ENCODE measurements at regions not wholly inside any gene's neighbourhood (a gene's known extent, or its start where the extent isn't known, plus 50 kb on each side); places are given as distances from the start of the nearest gene placed in this dataset.

DNA sequence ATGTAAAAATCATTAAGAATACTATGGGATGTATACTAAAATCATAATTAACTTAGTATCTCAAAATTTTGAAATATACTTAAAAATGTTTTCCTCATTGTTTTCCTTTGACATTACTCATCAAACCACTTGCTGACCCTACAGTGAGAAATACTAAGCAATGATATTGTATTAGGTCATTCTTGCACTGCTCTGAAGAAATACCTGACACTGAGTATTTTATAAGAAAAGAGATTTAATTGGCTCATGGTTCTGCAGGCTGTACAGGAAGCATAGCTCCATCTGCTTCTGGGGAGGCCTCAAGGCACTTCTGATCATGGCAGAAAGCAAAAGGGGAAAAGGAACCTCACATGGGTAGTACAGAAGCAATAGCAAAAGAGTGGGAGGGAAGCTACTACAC is 950.9 kb upstream of the CHORDC1 start:
- DNase-seq: no peak
- Histone ChIP-seq H3K9me3 (ENCODE audit: control extremely low read depth in 1 of 5, control insufficient read depth in 4 of 5, insufficient read depth in 2 of 5, low read depth in 1 of 5, low read length in 4 of 5) (no peaks in the 10 kb centered on the region), H3K36me3 (ENCODE audit: control insufficient read depth in 4 of 4, insufficient read depth in 4 of 4, low read length in 3 of 4) (no peaks in the 10 kb centered on the region), H3K4me3 (ENCODE audit: control insufficient read depth in 1 of 7, extremely low read depth in 1 of 7, insufficient read depth in 4 of 7, low read depth in 2 of 7, low read length in 6 of 7) (no peak overlapping the region), H3K4me1 (ENCODE audit: control extremely low read depth in 1 of 4, control insufficient read depth in 4 of 4, insufficient read depth in 4 of 4, low read length in 3 of 4) (no peaks in the 10 kb centered on the region), H3K27ac (ENCODE audit: insufficient read depth in 1 of 2, low read depth in 1 of 2, low read length in 2 of 2, poor library complexity in 1 of 2, severe bottlenecking in 2 of 2) (no peak overlapping the region), H3K27me3 (replicated peaks in 2 of 5; ENCODE audit: control insufficient read depth in 4 of 5, insufficient read depth in 5 of 5, low read length in 4 of 5) (no peaks in the 10 kb centered on the region)
- CTCF ChIA-PET: no interaction called here
- POLR2A ChIA-PET: no interaction called here

DNA sequence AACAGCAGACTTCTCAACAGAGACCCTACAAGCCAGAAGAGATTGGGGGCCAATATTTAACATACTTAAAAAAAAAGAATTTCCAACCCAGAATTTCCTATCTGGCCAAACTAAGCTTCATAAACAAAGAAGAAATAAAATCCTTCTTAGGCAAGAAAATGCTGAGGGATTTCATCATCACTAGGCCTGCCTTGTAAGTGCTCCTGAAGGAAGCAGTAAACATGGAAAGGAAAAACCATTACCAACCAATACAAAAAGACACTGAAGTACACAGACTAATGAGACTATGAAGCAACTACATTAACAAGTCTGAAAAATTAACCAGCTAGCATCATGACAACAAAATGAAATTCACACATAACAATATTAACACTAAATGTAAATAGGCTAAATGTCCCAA is 947.9 kb upstream of the CHORDC1 start:
- ChIA-PET POLR2A (no interaction called here), CTCF (no interaction called here)

DNA sequence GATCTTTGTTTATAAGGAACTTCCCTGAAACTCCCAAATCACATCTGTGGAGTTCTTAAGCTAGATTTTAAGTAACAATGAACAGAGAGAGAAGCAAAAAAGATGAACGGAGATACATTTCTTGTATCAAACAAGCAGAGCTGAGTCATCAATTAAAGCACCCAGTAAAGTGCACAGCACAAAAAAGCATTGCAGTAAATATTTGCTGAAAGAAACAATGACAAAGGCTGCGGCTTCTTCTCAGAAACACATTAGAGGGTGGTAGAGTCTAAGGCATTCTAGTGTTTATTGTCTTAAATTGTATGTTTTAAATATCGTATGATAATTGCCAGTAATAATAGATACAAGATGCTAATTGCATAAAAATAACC is 941.6 kb upstream of the CHORDC1 start:
- Histone ChIP-seq H3K27me3 (replicated peaks in 2 of 5; ENCODE audit: control insufficient read depth in 4 of 5, insufficient read depth in 5 of 5, low read length in 4 of 5) (no peaks in the 10 kb centered on the region), H3K4me1 (ENCODE audit: control extremely low read depth in 1 of 4, control insufficient read depth in 4 of 4, insufficient read depth in 4 of 4, low read length in 3 of 4) (no peaks in the 10 kb centered on the region), H3K36me3 (ENCODE audit: control insufficient read depth in 4 of 4, insufficient read depth in 4 of 4, low read length in 3 of 4) (no peaks in the 10 kb centered on the region), H3K9me3 (ENCODE audit: control extremely low read depth in 1 of 5, control insufficient read depth in 4 of 5, insufficient read depth in 2 of 5, low read depth in 1 of 5, low read length in 4 of 5) (no peaks in the 10 kb centered on the region), H3K4me3 (ENCODE audit: control insufficient read depth in 1 of 7, extremely low read depth in 1 of 7, insufficient read depth in 4 of 7, low read depth in 2 of 7, low read length in 6 of 7) (no peak overlapping the region), H3K27ac (ENCODE audit: insufficient read depth in 1 of 2, low read depth in 1 of 2, low read length in 2 of 2, poor library complexity in 1 of 2, severe bottlenecking in 2 of 2) (no peak overlapping the region)
- CTCF ChIA-PET: no interaction called here
- POLR2A ChIA-PET: no interaction called here
- DNase-seq: no peak
- WGBS (ENCODE audit: insufficient coverage): no CpG with 5 or more reads among the region's 3 CpGs

More for the DNA sequence above, 947.9 kb upstream of the CHORDC1 start:
- H3K27me3 ChIP-seq (replicated peaks in 2 of 5; ENCODE audit: control insufficient read depth in 4 of 5, insufficient read depth in 5 of 5, low read length in 4 of 5): no peaks in the 10 kb centered on the region
- no peak overlapping the region for H3K4me3 ChIP-seq (ENCODE audit: control insufficient read depth in 1 of 7, extremely low read depth in 1 of 7, insufficient read depth in 4 of 7, low read depth in 2 of 7, low read length in 6 of 7)
- H3K4me1 ChIP-seq (ENCODE audit: control extremely low read depth in 1 of 4, control insufficient read depth in 4 of 4, insufficient read depth in 4 of 4, low read length in 3 of 4): no peaks in the 10 kb centered on the region
- no peak overlapping the region for H3K27ac ChIP-seq (ENCODE audit: insufficient read depth in 1 of 2, low read depth in 1 of 2, low read length in 2 of 2, poor library complexity in 1 of 2, severe bottlenecking in 2 of 2)
- H3K9me3 ChIP-seq (ENCODE audit: control extremely low read depth in 1 of 5, control insufficient read depth in 4 of 5, insufficient read depth in 2 of 5, low read depth in 1 of 5, low read length in 4 of 5): no peaks in the 10 kb centered on the region
- no peaks in the 10 kb centered on the region for H3K36me3 ChIP-seq (ENCODE audit: control insufficient read depth in 4 of 4, insufficient read depth in 4 of 4, low read length in 3 of 4)
- DNase-seq: no peak

DNA sequence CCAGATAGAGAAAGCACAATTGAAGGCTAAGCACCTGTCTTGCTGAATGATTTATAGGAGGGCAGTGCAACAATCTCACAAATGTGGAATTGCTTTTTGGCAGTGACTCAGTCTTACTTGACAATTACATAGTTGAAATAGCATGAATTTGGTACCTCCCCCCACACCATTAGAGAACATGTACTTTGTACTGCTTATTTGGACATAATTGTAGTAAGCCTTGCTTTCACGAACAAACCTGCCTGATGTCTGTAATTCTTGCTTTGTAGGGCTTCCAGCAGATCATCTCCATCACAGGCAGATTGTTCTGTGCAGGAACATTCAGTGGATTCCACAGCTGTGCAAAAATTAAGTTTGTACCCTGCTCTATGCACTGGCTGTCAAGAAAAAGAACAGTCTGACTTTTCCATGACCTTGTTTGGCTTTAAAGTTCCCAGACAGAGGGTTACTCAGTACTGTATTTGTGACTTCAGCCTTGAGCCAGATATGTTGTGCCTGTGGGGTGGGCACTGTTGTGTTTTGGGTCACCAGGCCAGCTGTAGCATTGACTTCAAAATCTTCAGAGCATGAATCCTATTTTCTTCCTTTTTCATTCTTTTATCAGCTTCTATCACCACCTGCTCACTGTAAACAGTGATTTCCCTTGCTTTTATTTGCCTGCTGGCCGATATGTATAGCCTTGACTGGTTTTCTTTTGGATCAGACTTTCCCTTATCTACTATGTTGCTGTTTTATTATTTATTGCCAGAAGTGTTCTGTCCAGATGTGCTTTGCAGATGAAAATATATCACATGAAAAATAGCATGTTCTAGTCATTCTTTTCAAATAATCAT is 941.0 kb upstream of the CHORDC1 start:
- Histone ChIP-seq H3K9me3 (ENCODE audit: control extremely low read depth in 1 of 5, control insufficient read depth in 4 of 5, insufficient read depth in 2 of 5, low read depth in 1 of 5, low read length in 4 of 5) (no peaks in the 10 kb centered on the region), H3K36me3 (ENCODE audit: control insufficient read depth in 4 of 4, insufficient read depth in 4 of 4, low read length in 3 of 4) (no peaks in the 10 kb centered on the region), H3K4me1 (ENCODE audit: control extremely low read depth in 1 of 4, control insufficient read depth in 4 of 4, insufficient read depth in 4 of 4, low read length in 3 of 4) (no peaks in the 10 kb centered on the region), H3K4me3 (ENCODE audit: control insufficient read depth in 1 of 7, extremely low read depth in 1 of 7, insufficient read depth in 4 of 7, low read depth in 2 of 7, low read length in 6 of 7) (no peak overlapping the region), H3K27ac (ENCODE audit: insufficient read depth in 1 of 2, low read depth in 1 of 2, low read length in 2 of 2, poor library complexity in 1 of 2, severe bottlenecking in 2 of 2) (no peak overlapping the region), H3K27me3 (replicated peaks in 2 of 5; ENCODE audit: control insufficient read depth in 4 of 5, insufficient read depth in 5 of 5, low read length in 4 of 5) (no peaks in the 10 kb centered on the region)
- POLR2A ChIA-PET: no interaction called here
- DNase-seq: no peak
- 89% methylated on average over 1 of the region's 2 CpGs for WGBS (ENCODE audit: insufficient coverage)
- CTCF ChIA-PET: no interaction called here

DNA sequence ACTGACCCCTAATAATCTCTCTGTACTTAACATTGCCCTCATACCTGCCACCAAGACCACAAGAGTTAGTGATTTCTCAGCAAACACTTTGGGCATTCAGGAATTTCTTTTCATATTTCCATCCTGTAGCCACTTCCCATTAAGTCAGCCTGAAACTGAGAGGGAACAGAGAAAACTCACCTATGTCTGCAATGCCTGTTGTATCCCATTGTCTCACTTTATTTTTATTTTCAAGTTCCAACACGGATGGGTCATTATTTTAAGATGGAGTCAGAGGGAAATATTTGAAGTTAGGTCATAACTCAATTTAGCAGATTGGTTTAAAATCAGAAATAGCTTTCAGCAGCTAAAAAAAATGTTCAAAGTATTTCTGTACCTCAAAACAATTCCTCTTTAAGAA is 937.8 kb upstream of the CHORDC1 start:
- no CpG with 5 or more reads among the region's 1 CpG for WGBS (ENCODE audit: insufficient coverage)
- Histone ChIP-seq H3K4me1 (ENCODE audit: control extremely low read depth in 1 of 4, control insufficient read depth in 4 of 4, insufficient read depth in 4 of 4, low read length in 3 of 4) (no peaks in the 10 kb centered on the region), H3K4me3 (ENCODE audit: control insufficient read depth in 1 of 7, extremely low read depth in 1 of 7, insufficient read depth in 4 of 7, low read depth in 2 of 7, low read length in 6 of 7) (no peak overlapping the region), H3K27ac (ENCODE audit: insufficient read depth in 1 of 2, low read depth in 1 of 2, low read length in 2 of 2, poor library complexity in 1 of 2, severe bottlenecking in 2 of 2) (no peak overlapping the region), H3K27me3 (replicated peaks in 2 of 5; ENCODE audit: control insufficient read depth in 4 of 5, insufficient read depth in 5 of 5, low read length in 4 of 5) (no peaks in the 10 kb centered on the region), H3K36me3 (ENCODE audit: control insufficient read depth in 4 of 4, insufficient read depth in 4 of 4, low read length in 3 of 4) (no peaks in the 10 kb centered on the region), H3K9me3 (ENCODE audit: control extremely low read depth in 1 of 5, control insufficient read depth in 4 of 5, insufficient read depth in 2 of 5, low read depth in 1 of 5, low read length in 4 of 5) (no peaks in the 10 kb centered on the region)
- ChIA-PET POLR2A (no interaction called here), CTCF (no interaction called here)
- no peak for DNase-seq

DNA sequence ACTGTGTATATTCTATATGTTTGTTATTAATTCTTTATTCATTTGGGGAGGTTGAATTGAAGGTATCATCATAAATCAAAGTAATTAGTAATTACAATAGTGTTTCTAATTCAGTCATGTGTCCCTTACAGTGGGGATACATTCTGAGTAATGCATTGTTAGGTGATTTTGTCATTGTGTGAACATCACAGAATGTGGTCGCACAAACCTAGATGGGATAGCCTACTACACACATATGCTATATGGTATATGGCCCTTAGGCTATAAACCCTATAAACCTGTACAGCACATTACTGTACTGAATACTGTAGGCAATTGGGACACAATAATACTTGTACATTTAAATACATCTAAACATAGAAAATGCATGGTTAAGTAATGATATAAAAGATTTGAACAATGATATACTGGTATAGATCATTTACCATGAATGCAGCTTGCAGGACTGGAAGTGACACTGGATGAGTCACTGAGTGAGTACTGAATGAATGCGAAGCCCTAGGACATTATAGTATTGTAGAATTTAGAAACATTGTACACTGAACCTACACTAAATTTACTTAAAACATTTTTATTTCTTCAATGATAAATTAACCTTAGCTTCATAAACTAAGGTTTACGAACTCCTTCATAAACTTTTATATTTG is 936.2 kb upstream of the CHORDC1 start:
- POLR2A ChIA-PET: no interaction called here

DNA sequence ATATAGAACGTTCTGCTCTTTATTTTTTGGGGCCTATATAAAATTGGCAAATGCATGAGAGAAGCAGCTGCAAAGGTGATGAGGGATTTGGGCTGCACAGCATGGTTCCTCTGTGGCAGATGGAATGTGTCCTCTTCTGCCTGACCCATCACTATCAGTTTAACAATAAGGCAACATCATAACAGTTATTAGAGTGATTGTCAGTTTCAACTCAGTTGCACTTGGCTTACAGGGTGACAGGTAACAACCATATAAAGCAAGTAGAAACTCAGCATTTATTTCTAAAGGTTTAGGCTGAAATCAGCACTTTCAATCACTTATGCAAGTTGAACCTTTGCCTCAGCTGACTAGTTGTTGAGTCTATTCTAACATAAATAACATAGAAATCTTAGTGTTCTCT is 935.4 kb upstream of the CHORDC1 start:
- H3K27me3 ChIP-seq (replicated peaks in 2 of 5; ENCODE audit: control insufficient read depth in 4 of 5, insufficient read depth in 5 of 5, low read length in 4 of 5): no peaks in the 10 kb centered on the region
- WGBS (ENCODE audit: insufficient coverage): 80% methylated on average over 1 of the region's 1 CpG
- DNase-seq: no peak
- H3K27ac ChIP-seq (ENCODE audit: insufficient read depth in 1 of 2, low read depth in 1 of 2, low read length in 2 of 2, poor library complexity in 1 of 2, severe bottlenecking in 2 of 2): no peak overlapping the region
- ChIA-PET POLR2A (no interaction called here), CTCF (no interaction called here)
- H3K36me3 ChIP-seq (ENCODE audit: control insufficient read depth in 4 of 4, insufficient read depth in 4 of 4, low read length in 3 of 4): no peaks in the 10 kb centered on the region
- no peaks in the 10 kb centered on the region for H3K4me1 ChIP-seq (ENCODE audit: control extremely low read depth in 1 of 4, control insufficient read depth in 4 of 4, insufficient read depth in 4 of 4, low read length in 3 of 4)
- no peaks in the 10 kb centered on the region for H3K9me3 ChIP-seq (ENCODE audit: control extremely low read depth in 1 of 5, control insufficient read depth in 4 of 5, insufficient read depth in 2 of 5, low read depth in 1 of 5, low read length in 4 of 5)
- no peak overlapping the region for H3K4me3 ChIP-seq (ENCODE audit: control insufficient read depth in 1 of 7, extremely low read depth in 1 of 7, insufficient read depth in 4 of 7, low read depth in 2 of 7, low read length in 6 of 7)

More for the DNA sequence above, 936.2 kb upstream of the CHORDC1 start:
- no CpG with 5 or more reads among the region's 3 CpGs for WGBS (ENCODE audit: insufficient coverage)
- DNase-seq: no peak
- Histone ChIP-seq H3K36me3 (ENCODE audit: control insufficient read depth in 4 of 4, insufficient read depth in 4 of 4, low read length in 3 of 4) (no peaks in the 10 kb centered on the region), H3K4me3 (ENCODE audit: control insufficient read depth in 1 of 7, extremely low read depth in 1 of 7, insufficient read depth in 4 of 7, low read depth in 2 of 7, low read length in 6 of 7) (no peak overlapping the region), H3K27me3 (replicated peaks in 2 of 5; ENCODE audit: control insufficient read depth in 4 of 5, insufficient read depth in 5 of 5, low read length in 4 of 5) (no peaks in the 10 kb centered on the region), H3K4me1 (ENCODE audit: control extremely low read depth in 1 of 4, control insufficient read depth in 4 of 4, insufficient read depth in 4 of 4, low read length in 3 of 4) (no peaks in the 10 kb centered on the region), H3K27ac (ENCODE audit: insufficient read depth in 1 of 2, low read depth in 1 of 2, low read length in 2 of 2, poor library complexity in 1 of 2, severe bottlenecking in 2 of 2) (no peak overlapping the region), H3K9me3 (ENCODE audit: control extremely low read depth in 1 of 5, control insufficient read depth in 4 of 5, insufficient read depth in 2 of 5, low read depth in 1 of 5, low read length in 4 of 5) (no peaks in the 10 kb centered on the region)
- CTCF ChIA-PET: no interaction called here
